ENCODE measurements at regions not wholly inside any gene's neighbourhood (a gene's known extent, or its start where the extent isn't known, plus 50 kb on each side); places are given as distances from the start of the nearest gene placed in this dataset.

- Histone ChIP-seq H3K36me3 (ENCODE audit: control insufficient read depth in 2 of 4, insufficient read depth in 4 of 4, low read length in 3 of 4) (no peaks in the 10 kb centered on the region), H3K14ac (ENCODE audit: insufficient read length) (no peak overlapping the region), H2BK12ac (ENCODE audit: low read depth, low read length) (no peak overlapping the region), H3K4ac (replicated peaks; ENCODE audit: insufficient read length, low read depth, low read length) (no peak overlapping the region), H2BK15ac (ENCODE audit: low read length) (no peak overlapping the region), H3K23me2 (ENCODE audit: low read depth, low read length) (no peaks in the 10 kb centered on the region; the same call in 1 of the 2 replicates), H3K23ac (ENCODE audit: insufficient read length) (no peak overlapping the region), H3K9ac (replicated peaks in 1 of 4; ENCODE audit: extremely low read depth in 1 of 4, low read depth in 3 of 4, low read length in 3 of 4) (no peak overlapping the region), H3K4me2 (ENCODE audit: insufficient read depth in 1 of 2, low read depth in 2 of 2, low read length in 2 of 2) (no peak overlapping the region), H3K79me1 (ENCODE audit: low read depth, low read length) (no peaks in the 10 kb centered on the region), H4K5ac (ENCODE audit: insufficient read length, low read depth, low read length) (no peak overlapping the region), H3K79me2 (ENCODE audit: control insufficient read depth in 1 of 2, insufficient read depth in 2 of 2, low read length in 2 of 2) (no peaks in the 10 kb centered on the region), H2AFZ (ENCODE audit: low read length) (no peak overlapping the region), H3K9me3 (ENCODE audit: insufficient read depth in 2 of 2, low read depth in 1 of 2, low read length in 1 of 2) (no peaks in the 10 kb centered on the region), H4K91ac (replicated peaks; ENCODE audit: insufficient read length, low read length) (no peak overlapping the region), H3K56ac (replicated peaks; ENCODE audit: insufficient read length, low read depth, low read length) (no peak overlapping the region), H2BK5ac (ENCODE audit: low read depth, low read length) (no peak overlapping the region), H4K8ac (ENCODE audit: extremely low read depth, insufficient read depth, low read length) (no peak overlapping the region), H3K4me1 (replicated peaks in 1 of 4; ENCODE audit: control insufficient read depth in 3 of 4, insufficient read depth in 4 of 4, low read length in 3 of 4) (no peaks in the 10 kb centered on the region), H2BK20ac (ENCODE audit: low read length) (no peak overlapping the region), H4K20me1 (replicated peaks in 1 of 2; ENCODE audit: control insufficient read depth in 1 of 2, insufficient read depth in 2 of 2, low read length in 2 of 2) (no peaks in the 10 kb centered on the region), H2AK5ac (ENCODE audit: low read depth, low read length) (no peak overlapping the region), H3K27ac (ENCODE audit: low read depth, low read length) (no peak overlapping the region), H3K18ac (ENCODE audit: extremely low read depth, low read length) (no peak overlapping the region), H2BK120ac (replicated peaks; ENCODE audit: low read depth, low read length) (no peak overlapping the region), H3K4me3 (ENCODE audit: extremely low read depth in 1 of 4, insufficient read depth in 2 of 4, low read depth in 3 of 4, low read length in 4 of 4) (no peak overlapping the region), H3K27me3 (replicated peaks in 1 of 4; ENCODE audit: control insufficient read depth in 3 of 4, extremely low read depth in 1 of 4, insufficient read depth in 3 of 4, low read length in 3 of 4) (no peaks in the 10 kb centered on the region)
- ChIA-PET POLR2A (ENCODE audit: partially characterized antibody) (no interaction called here), CTCF (ENCODE audit: partially characterized antibody) (no interaction called here)
- FAIRE-seq (no peak), DNase-seq (ENCODE audit: low read depth in 1 of 2, low spot score in 2 of 2) (no peak)
- 94% methylated on average over 1 of the region's 1 CpG; no CpG with 5 or more reads in 1 of the 2 experiments for WGBS, 2 experiments (ENCODE audit: extremely low coverage in 1 of 2, insufficient coverage in 1 of 2, insufficient read length in 1 of 2, insufficient replicate concordance in 2 of 2, low coverage in 1 of 2, low lambda C conversion rate in 2 of 2, missing lambda C conversion rate in 1 of 2)
- no peak for TF ChIP-seq TBP (IDR thresholded peaks at IDR 0.05; ENCODE audit: low read depth, low read length)
- TF ChIP-seq CTBP2 (IDR thresholded peaks at IDR 0.05; ENCODE audit: borderline replicate concordance, insufficient read depth, insufficient read length, low read length), result no peak
- no peak for TF ChIP-seq CTCF (IDR thresholded peaks at IDR 0.05; ENCODE audit: control extremely low read depth in 1 of 3, insufficient read depth in 1 of 3, low read depth in 1 of 3, low read length in 3 of 3)
- TF ChIP-seq CBX8 (IDR thresholded peaks at IDR 0.05; ENCODE audit: borderline replicate concordance, low read depth, low read length), result no peak
- TF ChIP-seq SP4 (IDR thresholded peaks at IDR 0.05; ENCODE audit: low read length), result no peak
- no peak for TF ChIP-seq SP1 (IDR thresholded peaks at IDR 0.05; ENCODE audit: low read depth, low read length)
- no peak for TF ChIP-seq ATF2 (IDR thresholded peaks at IDR 0.05; ENCODE audit: low read length)
- TF ChIP-seq RAD21 (IDR thresholded peaks at IDR 0.05 in 1 of 2, conservative IDR thresholded peaks at IDR 0.05 in 1 of 2; ENCODE audit: low read depth in 2 of 2, low read length in 2 of 2), result no peak
- no peak for TF ChIP-seq CHD2 (IDR thresholded peaks at IDR 0.05; ENCODE audit: low read length)
- no peak for TF ChIP-seq TCF12 (IDR thresholded peaks at IDR 0.05; ENCODE audit: low read depth, low read length)
- no peak for TF ChIP-seq PHF8 (conservative IDR thresholded peaks at IDR 0.05; ENCODE audit: low read depth, low read length)
These were observed 116.1 kb upstream of the GALNT2 start for GRCh38 chr1:229950908-229951307.
